ENCODE measurements at regions not wholly inside any gene's neighbourhood (a gene's known extent, or its start where the extent isn't known, plus 50 kb on each side); places are given as distances from the start of the nearest gene placed in this dataset.

GRCh38 chr1:110288111-110288510 lies 51.1 kb upstream of the RBM15 start:
- no peak for TF ChIP-seq CTCF (conservative IDR thresholded peaks at IDR 0.05)
- no peak for DNase-seq (ENCODE audit: low read depth, low spot score)
- H3K4me1 Mint-ChIP-seq = no peaks in the 10 kb centered on the region
- H3K4me3 Mint-ChIP-seq = no peak overlapping the region
- H3K9me3 Mint-ChIP-seq = no peaks in the 10 kb centered on the region
- no peak overlapping the region for H3K27ac Mint-ChIP-seq (ENCODE audit: unreplicated experiment)
- no peaks in the 10 kb centered on the region for H3K36me3 Mint-ChIP-seq (ENCODE audit: low read depth)
- no peaks in the 10 kb centered on the region for H3K27me3 Mint-ChIP-seq (ENCODE audit: low read depth)
